ENCODE measurements at regions not wholly inside any gene's neighbourhood (a gene's known extent, or its start where the extent isn't known, plus 50 kb on each side); places are given as distances from the start of the nearest gene placed in this dataset.

DNA sequence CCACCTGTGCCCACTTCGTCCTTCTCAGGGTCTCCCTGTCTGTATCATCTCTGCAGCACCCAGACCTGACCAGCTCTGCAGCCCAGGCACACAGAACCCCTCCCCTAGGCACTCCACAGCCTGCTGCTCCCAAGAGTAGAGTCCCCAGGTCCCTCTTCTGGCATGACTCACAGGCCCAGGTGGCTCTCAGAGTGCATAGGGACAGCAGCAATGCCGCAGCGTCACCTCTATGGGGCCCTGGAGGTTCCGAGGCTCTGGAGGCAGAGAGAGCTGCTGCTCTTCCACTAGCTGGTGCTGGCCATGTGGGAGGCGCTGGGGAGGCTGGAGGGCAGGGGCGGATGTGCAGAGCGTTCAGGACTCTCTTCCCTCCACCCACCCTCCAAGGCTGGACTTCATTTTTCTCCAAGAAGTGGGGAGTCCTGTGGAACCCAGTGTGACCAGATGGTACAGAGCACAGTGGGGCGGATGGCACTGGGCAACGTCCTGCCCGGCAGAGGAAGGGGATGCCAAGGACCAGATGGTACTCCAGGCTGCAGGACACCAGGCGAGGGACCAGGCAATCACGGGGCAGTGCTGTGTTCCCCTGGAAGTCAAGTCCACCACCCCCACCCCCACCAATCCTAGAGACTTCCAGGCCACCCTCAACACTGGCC is 151.7 kb downstream of the RBFOX3 start:
- DNase-seq (ENCODE audit: low spot score) (no peak), ATAC-seq (0 out of 2 replicates have a peak, but pooled peaks have one; percentile 30)
- H3K27ac Mint-ChIP-seq: no peak overlapping the region
- H3K36me3 Mint-ChIP-seq: no peaks in the 10 kb centered on the region
- POLR2A ChIA-PET: interaction anchor here (0.5 kb wide), 1 partner anchor 425 kb away, joined by 4 read pairs; no protein-coding TSS in a partner anchor
- no peaks in the 10 kb centered on the region for H3K27me3 Mint-ChIP-seq (ENCODE audit: low read depth)
- no peak for TF ChIP-seq ZNF317 (CRISPR knock-in tag; IDR thresholded peaks at IDR 0.05; ENCODE audit: borderline replicate concordance, low read depth)
- no peak for TF ChIP-seq SMAD4 (CRISPR knock-in tag; IDR thresholded peaks at IDR 0.05)
- no peak for TF ChIP-seq SMAD3 (CRISPR knock-in tag; IDR thresholded peaks at IDR 0.05; ENCODE audit: borderline replicate concordance)
- no peak for TF ChIP-seq GABPB1 (CRISPR knock-in tag; IDR thresholded peaks at IDR 0.05)
- TF ChIP-seq, protein P1, sequence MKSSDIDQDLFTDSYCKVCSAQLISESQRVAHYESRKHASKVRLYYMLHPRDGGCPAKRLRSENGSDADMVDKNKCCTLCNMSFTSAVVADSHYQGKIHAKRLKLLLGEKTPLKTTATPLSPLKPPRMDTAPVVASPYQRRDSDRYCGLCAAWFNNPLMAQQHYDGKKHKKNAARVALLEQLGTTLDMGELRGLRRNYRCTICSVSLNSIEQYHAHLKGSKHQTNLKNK (CRISPR knock-in tag; IDR thresholded peaks at IDR 0.05): no peak
- TF ChIP-seq GRHL2 (CRISPR knock-in tag; IDR thresholded peaks at IDR 0.05; ENCODE audit: insufficient replicate concordance, severe bottlenecking): no peak
- H3K4me3 Mint-ChIP-seq: no peak overlapping the region
- 0 out of 2 replicates have a peak, but pooled peaks cover 4% of the 10 kb centered on the region for H3K9me3 Mint-ChIP-seq
- CTCF ChIA-PET: interaction anchor here (1.5 kb wide), 1 partner anchor 58 kb away, joined by 5 read pairs; no protein-coding TSS in a partner anchor
- H3K4me1 Mint-ChIP-seq: no peaks in the 10 kb centered on the region

- no peak overlapping the region for H3K4me3 Mint-ChIP-seq
- H3K27me3 Mint-ChIP-seq (ENCODE audit: low read depth): no peaks in the 10 kb centered on the region
- POLR2A ChIA-PET: no interaction called here
- TF ChIP-seq ZBTB21 (CRISPR knock-in tag; IDR thresholded peaks at IDR 0.05; ENCODE audit: borderline replicate concordance) (no peak), ZNF263 (CRISPR knock-in tag; IDR thresholded peaks at IDR 0.05; ENCODE audit: low read depth) (no peak), ARID4B (CRISPR knock-in tag; IDR thresholded peaks at IDR 0.05; ENCODE audit: borderline replicate concordance) (no peak), ESRRA (CRISPR knock-in tag; IDR thresholded peaks at IDR 0.05; ENCODE audit: borderline replicate concordance) (no peak), ZNF396 (CRISPR knock-in tag; IDR thresholded peaks at IDR 0.05; ENCODE audit: borderline replicate concordance) (no peak), ZNF671 (CRISPR knock-in tag; IDR thresholded peaks at IDR 0.05) (no peak), HMGXB4 (CRISPR knock-in tag; IDR thresholded peaks at IDR 0.05) (no peak)
- TF ChIP-seq, protein P2, sequence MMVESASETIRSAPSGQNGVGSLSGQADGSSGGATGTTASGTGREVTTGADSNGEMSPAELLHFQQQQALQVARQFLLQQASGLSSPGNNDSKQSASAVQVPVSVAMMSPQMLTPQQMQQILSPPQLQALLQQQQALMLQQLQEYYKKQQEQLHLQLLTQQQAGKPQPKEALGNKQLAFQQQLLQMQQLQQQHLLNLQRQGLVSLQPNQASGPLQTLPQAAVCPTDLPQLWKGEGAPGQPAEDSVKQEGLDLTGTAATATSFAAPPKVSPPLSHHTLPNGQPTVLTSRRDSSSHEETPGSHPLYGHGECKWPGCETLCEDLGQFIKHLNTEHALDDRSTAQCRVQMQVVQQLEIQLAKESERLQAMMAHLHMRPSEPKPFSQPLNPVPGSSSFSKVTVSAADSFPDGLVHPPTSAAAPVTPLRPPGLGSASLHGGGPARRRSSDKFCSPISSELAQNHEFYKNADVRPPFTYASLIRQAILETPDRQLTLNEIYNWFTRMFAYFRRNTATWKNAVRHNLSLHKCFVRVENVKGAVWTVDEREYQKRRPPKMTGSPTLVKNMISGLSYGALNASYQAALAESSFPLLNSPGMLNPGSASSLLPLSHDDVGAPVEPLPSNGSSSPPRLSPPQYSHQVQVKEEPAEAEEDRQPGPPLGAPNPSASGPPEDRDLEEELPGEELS (CRISPR knock-in tag; IDR thresholded peaks at IDR 0.05): no peak
- TF ChIP-seq, protein P3, sequence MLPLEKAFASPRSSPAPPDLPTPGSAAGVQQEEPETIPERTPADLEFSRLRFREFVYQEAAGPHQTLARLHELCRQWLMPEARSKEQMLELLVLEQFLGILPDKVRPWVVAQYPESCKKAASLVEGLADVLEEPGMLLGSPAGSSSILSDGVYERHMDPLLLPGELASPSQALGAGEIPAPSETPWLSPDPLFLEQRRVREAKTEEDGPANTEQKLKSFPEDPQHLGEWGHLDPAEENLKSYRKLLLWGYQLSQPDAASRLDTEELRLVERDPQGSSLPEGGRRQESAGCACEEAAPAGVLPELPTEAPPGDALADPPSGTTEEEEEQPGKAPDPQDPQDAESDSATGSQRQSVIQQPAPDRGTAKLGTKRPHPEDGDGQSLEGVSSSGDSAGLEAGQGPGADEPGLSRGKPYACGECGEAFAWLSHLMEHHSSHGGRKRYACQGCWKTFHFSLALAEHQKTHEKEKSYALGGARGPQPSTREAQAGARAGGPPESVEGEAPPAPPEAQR (CRISPR knock-in tag; IDR thresholded peaks at IDR 0.05): no peak
- TF ChIP-seq, protein P4, sequence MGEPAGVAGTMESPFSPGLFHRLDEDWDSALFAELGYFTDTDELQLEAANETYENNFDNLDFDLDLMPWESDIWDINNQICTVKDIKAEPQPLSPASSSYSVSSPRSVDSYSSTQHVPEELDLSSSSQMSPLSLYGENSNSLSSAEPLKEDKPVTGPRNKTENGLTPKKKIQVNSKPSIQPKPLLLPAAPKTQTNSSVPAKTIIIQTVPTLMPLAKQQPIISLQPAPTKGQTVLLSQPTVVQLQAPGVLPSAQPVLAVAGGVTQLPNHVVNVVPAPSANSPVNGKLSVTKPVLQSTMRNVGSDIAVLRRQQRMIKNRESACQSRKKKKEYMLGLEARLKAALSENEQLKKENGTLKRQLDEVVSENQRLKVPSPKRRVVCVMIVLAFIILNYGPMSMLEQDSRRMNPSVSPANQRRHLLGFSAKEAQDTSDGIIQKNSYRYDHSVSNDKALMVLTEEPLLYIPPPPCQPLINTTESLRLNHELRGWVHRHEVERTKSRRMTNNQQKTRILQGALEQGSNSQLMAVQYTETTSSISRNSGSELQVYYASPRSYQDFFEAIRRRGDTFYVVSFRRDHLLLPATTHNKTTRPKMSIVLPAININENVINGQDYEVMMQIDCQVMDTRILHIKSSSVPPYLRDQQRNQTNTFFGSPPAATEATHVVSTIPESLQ (CRISPR knock-in tag; IDR thresholded peaks at IDR 0.05): no peak
- ATAC-seq (no peak), DNase-seq (ENCODE audit: low spot score) (no peak)
- no peaks in the 10 kb centered on the region for H3K36me3 Mint-ChIP-seq
- no peaks in the 10 kb centered on the region for H3K4me1 Mint-ChIP-seq
- no peak overlapping the region for H3K27ac Mint-ChIP-seq
- CTCF ChIA-PET: interaction anchor here (1.5 kb wide), 1 partner anchor 58 kb away, joined by 5 read pairs; no protein-coding TSS in a partner anchor
- 0 out of 2 replicates have a peak, but pooled peaks cover 4% of the 10 kb centered on the region for H3K9me3 Mint-ChIP-seq
These were observed 152.5 kb downstream of the RBFOX3 start for GRCh38 chr17:79458356-79458755.

All from WTC11 (cell line).